GM23248 (cell line): ENCODE measurements at regions not wholly inside any gene's neighbourhood (a gene's known extent, or its start where the extent isn't known, plus 50 kb on each side); places are given as distances from the start of the nearest gene placed in this dataset.

Source experiments
- DNase-seq: peaks from one replicate; pipeline ENCODE4 v3.0.0-alpha.2; 2015
- H2AFZ ChIP-seq: fragments of 200-600 bp; sonication (generic); 2 replicates; pipeline ENCODE4 v1.6.1; 2016; ENCODE audit warnings: antibody characterized with exemption
- H3F3A ChIP-seq: fragments of 200-600 bp; sonication (generic); 2 replicates; pipeline ENCODE4 v1.6.1; 2016; ENCODE audit warnings: mild to moderate bottlenecking, antibody characterized with exemption, mixed run types; ENCODE audit not compliant: insufficient read depth
- H3K27ac ChIP-seq: fragments of 200-600 bp; sonication (generic); 2 replicates; pipeline ENCODE4 v1.5.1; 2016; ENCODE audit warnings: mild to moderate bottlenecking
- H3K27me3 ChIP-seq: fragments of 200-600 bp; sonication (generic); replicated peaks from 2 replicates; pipeline ENCODE4 v1.6.1; 2016; ENCODE audit warnings: mild to moderate bottlenecking; ENCODE audit not compliant: insufficient read depth
- H3K36me3 ChIP-seq: fragments of 200-600 bp; sonication (generic); 2 replicates; pipeline ENCODE4 v1.6.1; 2016; ENCODE audit warnings: low read depth, mild to moderate bottlenecking
- H3K4me1 ChIP-seq: fragments of 200-600 bp; sonication (generic); 2 replicates; pipeline ENCODE4 v1.6.1; 2016; ENCODE audit warnings: mild to moderate bottlenecking; ENCODE audit not compliant: insufficient read depth
- H3K4me2 ChIP-seq: fragments of 200-600 bp; sonication (generic); one replicate; pipeline ENCODE4 v1.6.1; 2016; ENCODE audit warnings: mild to moderate bottlenecking; ENCODE audit not compliant: unreplicated experiment
- H3K4me3 ChIP-seq: fragments of 200-600 bp; sonication (generic); 2 replicates; pipeline ENCODE4 v1.5.1; 2016; ENCODE audit warnings: mild to moderate bottlenecking
- H3K79me2 ChIP-seq: fragments of 200-600 bp; sonication (generic); 2 replicates; pipeline ENCODE4 v1.6.1; 2016; ENCODE audit warnings: mild to moderate bottlenecking; ENCODE audit not compliant: insufficient read depth
- H3K9ac ChIP-seq: fragments of 200-600 bp; sonication (generic); 2 replicates; pipeline ENCODE4 v1.6.1; 2016; ENCODE audit warnings: mild to moderate bottlenecking
- H3K9me2 ChIP-seq: fragments of 200-600 bp; sonication (generic); 2 replicates; pipeline ENCODE4 v1.6.1; 2016; ENCODE audit warnings: mixed run types, mild to moderate bottlenecking, moderate library complexity; ENCODE audit not compliant: insufficient read depth
- H3K9me3 ChIP-seq: fragments of 200-600 bp; sonication (generic); one replicate; pipeline ENCODE4 v1.6.1; 2017; ENCODE audit warnings: low read depth
- H4K20me1 ChIP-seq: fragments of 200-600 bp; sonication (generic); 2 replicates; pipeline ENCODE4 v1.6.0; 2016; ENCODE audit not compliant: insufficient read depth
- EZH2 ChIP-seq: fragments of 200-600 bp; sonication (generic); IDR thresholded peaks from 2 replicates; pipeline ENCODE4 v1.6.1; 2018; ENCODE audit warnings: antibody characterized with exemption, mild to moderate bottlenecking; ENCODE audit not compliant: insufficient read depth, poor library complexity, severe bottlenecking
- EZH2phosphoT487 ChIP-seq: fragments of 200-600 bp; sonication (generic); IDR thresholded peaks from 2 replicates; pipeline ENCODE4 v1.6.1; 2018; ENCODE audit warnings: antibody characterized with exemption, moderate library complexity, mild to moderate bottlenecking, low read depth; ENCODE audit not compliant: insufficient read depth
- WGBS, 2 experiments: methylation state at CpG; one replicate each; pipeline ENCODE4 v1.1.6; 2015 to 2017; ENCODE audit warnings: low lambda C conversion rate in 2 of 2, low coverage in 1 of 2; ENCODE audit errors: missing lambda C conversion rate in 2 of 2; 5-methylcytosine and 5-hydroxymethylcytosine counted together
- in situ Hi-C: fragments of 300-500 bp; cut with MboI; formaldehyde crosslinking; loops from 2 replicates; pipeline ENCODE4 v1.15.0; 2020

- Histone ChIP-seq H3K27ac (no peak overlapping the region), H3F3A (no peaks in the 10 kb centered on the region), H3K9me3 (no peaks in the 10 kb centered on the region), H2AFZ (no peak overlapping the region), H3K4me1 (no peaks in the 10 kb centered on the region), H3K36me3 (no peaks in the 10 kb centered on the region), H3K27me3 (no peaks in the 10 kb centered on the region; the same call in 1 of the 2 replicates), H3K9ac (no peak overlapping the region), H3K4me3 (no peak overlapping the region), H3K4me2 (no peak overlapping the region), H3K9me2 (no peaks in the 10 kb centered on the region), H3K79me2 (no peaks in the 10 kb centered on the region), H4K20me1 (no peaks in the 10 kb centered on the region)
- WGBS, 2 experiments, result 25 to 26% methylated on average over 3 of the region's 3 CpGs
- TF ChIP-seq EZH2phosphoT487 (no peak), EZH2 (no peak)
- in situ Hi-C loops, result no loop called here
- DNase-seq, result no peak
Observed at GRCh38 chr10:28849309-28849708, 172.0 kb downstream of the BAMBI start.

- Histone ChIP-seq H3K9me2 (no peaks in the 10 kb centered on the region), H3K27ac (no peak overlapping the region), H3K36me3 (no peaks in the 10 kb centered on the region), H3K4me2 (no peak overlapping the region), H3F3A (no peaks in the 10 kb centered on the region), H4K20me1 (no peaks in the 10 kb centered on the region), H3K9me3 (no peaks in the 10 kb centered on the region), H2AFZ (no peak overlapping the region), H3K4me1 (no peaks in the 10 kb centered on the region), H3K9ac (no peak overlapping the region), H3K79me2 (no peaks in the 10 kb centered on the region), H3K27me3 (no peaks in the 10 kb centered on the region; the same call in 1 of the 2 replicates), H3K4me3 (no peak overlapping the region)
- no peak for DNase-seq
- TF ChIP-seq EZH2, result no peak
- TF ChIP-seq EZH2phosphoT487, result no peak
- in situ Hi-C loops, result no loop called here
- 5 to 9% methylated on average over 4 of the region's 4 CpGs for WGBS, 2 experiments
Observed at GRCh38 chr10:28849821-28850220, 172.5 kb downstream of the BAMBI start.

DNA sequence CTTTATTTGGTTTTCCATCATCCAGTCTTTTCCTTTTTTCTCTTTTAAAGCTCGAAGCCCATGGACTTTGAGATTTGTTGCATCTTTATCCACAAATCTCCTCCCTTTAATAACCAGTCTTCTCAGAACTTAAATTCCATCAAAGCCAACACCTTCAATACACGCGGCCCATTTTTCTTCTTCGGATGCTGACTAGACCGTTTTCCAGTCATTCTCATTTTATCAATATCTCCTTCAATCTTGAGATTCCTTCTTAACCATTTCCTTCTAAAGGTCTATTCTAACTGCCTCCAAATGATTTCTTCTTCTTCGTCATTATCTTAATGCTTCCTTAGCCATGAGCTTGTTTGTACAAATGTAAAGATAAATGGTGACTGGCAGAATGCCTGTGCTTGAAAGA lies 173.5 kb downstream of the BAMBI start:
- Histone ChIP-seq H3K27me3 (no peaks in the 10 kb centered on the region; the same call in 1 of the 2 replicates), H3K9me2 (no peaks in the 10 kb centered on the region), H3K79me2 (no peaks in the 10 kb centered on the region), H2AFZ (no peak overlapping the region), H3K4me3 (no peak overlapping the region), H3K4me2 (no peak overlapping the region), H3F3A (no peaks in the 10 kb centered on the region), H3K9ac (no peak overlapping the region), H4K20me1 (no peaks in the 10 kb centered on the region), H3K4me1 (no peaks in the 10 kb centered on the region), H3K36me3 (no peaks in the 10 kb centered on the region), H3K27ac (no peak overlapping the region), H3K9me3 (no peaks in the 10 kb centered on the region)
- no peak for DNase-seq
- 48 to 56% methylated on average over 6 of the region's 6 CpGs for WGBS, 2 experiments
- no peak for TF ChIP-seq EZH2phosphoT487
- TF ChIP-seq EZH2, result no peak
- in situ Hi-C loops, result no loop called here

DNA sequence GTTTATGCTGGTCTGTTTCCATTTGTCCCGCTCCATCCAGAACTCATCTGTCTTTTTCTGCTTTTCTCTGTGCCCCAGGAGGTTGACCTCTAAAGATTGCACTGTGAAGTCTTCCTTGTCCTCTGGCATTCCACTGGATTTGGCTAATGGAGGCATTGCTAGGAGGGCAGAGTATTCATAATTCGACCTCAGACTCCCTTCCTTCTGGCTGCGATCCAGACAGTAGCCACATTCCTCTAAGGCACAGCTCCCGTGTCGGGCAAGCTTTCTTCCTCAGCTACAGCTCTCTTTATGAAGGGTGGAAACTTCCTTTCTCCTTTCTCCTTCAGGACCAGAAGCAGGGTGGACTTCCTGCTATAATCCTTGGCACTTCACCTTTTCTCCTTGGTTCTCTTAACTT lies 175.9 kb downstream of the BAMBI start:
- no peaks in the 10 kb centered on the region for H4K20me1 ChIP-seq
- H3K27me3 ChIP-seq, result no peaks in the 10 kb centered on the region; the same call in 1 of the 2 replicates
- in situ Hi-C loops, result no loop called here
- TF ChIP-seq EZH2 (no peak), EZH2phosphoT487 (no peak)
- no peaks in the 10 kb centered on the region for H3K9me2 ChIP-seq
- H3K36me3 ChIP-seq, result no peaks in the 10 kb centered on the region
- H2AFZ ChIP-seq, result no peak overlapping the region
- no peak overlapping the region for H3K9ac ChIP-seq
- no peaks in the 10 kb centered on the region for H3F3A ChIP-seq
- no peaks in the 10 kb centered on the region for H3K4me1 ChIP-seq
- H3K9me3 ChIP-seq, result no peaks in the 10 kb centered on the region
- 7 to 12% methylated on average over 5 of the region's 5 CpGs for WGBS, 2 experiments
- H3K4me3 ChIP-seq, result no peak overlapping the region
- no peak for DNase-seq
- H3K27ac ChIP-seq, result no peak overlapping the region
- H3K79me2 ChIP-seq, result no peaks in the 10 kb centered on the region
- no peak overlapping the region for H3K4me2 ChIP-seq

DNA sequence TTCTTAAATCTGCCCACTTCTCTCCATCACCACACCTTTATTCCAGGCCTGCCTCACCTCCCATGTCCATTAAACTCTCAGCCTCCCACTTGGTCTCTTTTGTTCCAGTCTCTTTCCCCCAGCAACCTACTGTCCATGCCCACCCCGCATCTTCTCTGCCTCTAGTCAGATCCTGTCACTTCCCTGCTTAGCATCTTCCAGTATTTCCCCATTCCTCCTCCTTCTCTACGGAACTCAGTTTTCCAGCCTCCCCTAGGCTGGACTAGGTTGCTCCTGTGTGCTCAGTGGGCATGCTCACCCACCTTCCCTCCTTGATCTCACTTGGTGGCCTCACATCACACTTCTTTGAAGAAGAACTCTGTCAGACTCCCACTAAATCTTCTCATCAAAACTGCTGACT lies 179.8 kb downstream of the BAMBI start:
- H3K27me3 ChIP-seq, result no peaks in the 10 kb centered on the region; the same call in 1 of the 2 replicates
- TF ChIP-seq EZH2phosphoT487 (no peak), EZH2 (no peak)
- H3K4me3 ChIP-seq, result no peak overlapping the region
- H3F3A ChIP-seq, result no peaks in the 10 kb centered on the region
- H3K4me2 ChIP-seq, result no peak overlapping the region
- no peaks in the 10 kb centered on the region for H3K36me3 ChIP-seq
- no peak overlapping the region for H3K27ac ChIP-seq
- in situ Hi-C loops, result no loop called here
- no peaks in the 10 kb centered on the region for H3K9me3 ChIP-seq
- 42% methylated on average over 2 of the region's 2 CpGs for WGBS, 2 experiments
- no peaks in the 10 kb centered on the region for H4K20me1 ChIP-seq
- no peak overlapping the region for H3K9ac ChIP-seq
- DNase-seq, result no peak
- H3K79me2 ChIP-seq, result no peaks in the 10 kb centered on the region
- H2AFZ ChIP-seq, result no peak overlapping the region
- no peaks in the 10 kb centered on the region for H3K4me1 ChIP-seq
- no peaks in the 10 kb centered on the region for H3K9me2 ChIP-seq
